GM19023 (cell line): ENCODE measurements at regions not wholly inside any gene's neighbourhood (a gene's known extent, or its start where the extent isn't known, plus 50 kb on each side); places are given as distances from the start of the nearest gene placed in this dataset.
"Not testable (repeated sequence)": the region's sequence is repeated elsewhere in the genome, so short reads cannot be mapped to it uniquely, and the experiment has no call there.

Source experiments
- ATAC-seq: cut with Tn5 transposase; IDR thresholded peaks from one replicate; pipeline ENCODE4 v1.9.1; 2021; ENCODE audit warnings: mild to moderate bottlenecking, moderate library complexity; ENCODE audit not compliant: unreplicated experiment

DNA sequence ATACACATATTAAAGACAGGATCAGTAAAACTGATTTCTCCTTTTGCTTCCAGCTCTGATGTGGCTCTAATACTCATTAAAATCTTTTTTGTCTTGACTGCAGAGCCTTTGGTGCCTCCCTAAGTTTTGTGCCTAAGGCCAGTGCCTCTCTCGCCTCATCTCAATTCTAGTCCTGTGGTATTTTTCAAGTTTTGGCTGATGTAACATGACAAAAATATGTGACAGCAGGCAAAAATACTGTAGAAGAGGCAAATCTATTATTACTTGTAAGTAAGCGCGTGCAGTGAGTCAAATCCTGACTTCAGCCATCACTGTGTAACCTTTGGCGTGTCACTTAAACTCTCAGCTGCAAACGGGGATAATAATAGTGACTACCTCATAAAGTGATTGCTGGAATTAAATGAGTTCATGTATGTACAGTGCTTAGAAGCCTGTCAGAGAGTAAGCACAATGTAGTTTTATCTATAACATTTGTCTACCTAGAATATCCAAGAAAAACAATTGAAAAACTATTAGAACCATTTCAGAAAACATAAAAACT lies 74.0 kb downstream of the MAB21L3 start:
- ATAC-seq, result no peak

DNA sequence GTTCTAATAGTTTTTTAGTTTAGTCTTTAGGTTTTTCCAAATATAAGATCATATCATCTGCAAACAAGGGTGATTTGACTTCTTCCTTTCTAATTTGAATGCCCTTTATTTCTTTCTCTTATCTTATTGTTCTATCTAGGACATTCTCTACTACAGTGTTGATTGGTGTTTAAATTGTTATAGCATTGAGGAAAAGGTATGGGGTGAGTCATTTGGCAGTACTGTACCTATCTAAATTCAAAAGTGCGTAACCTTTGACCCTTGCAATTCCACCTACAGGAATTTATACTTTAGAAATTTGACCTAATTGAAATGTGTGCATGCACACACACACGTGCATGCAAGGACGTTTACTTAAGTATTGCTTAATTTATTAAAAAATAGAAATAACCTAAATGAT lies 78.3 kb downstream of the MAB21L3 start:
- ATAC-seq, result no peak

- no peak for ATAC-seq
Observed at GRCh38 chr1:116191294-116191693, 80.1 kb downstream of the MAB21L3 start.

DNA sequence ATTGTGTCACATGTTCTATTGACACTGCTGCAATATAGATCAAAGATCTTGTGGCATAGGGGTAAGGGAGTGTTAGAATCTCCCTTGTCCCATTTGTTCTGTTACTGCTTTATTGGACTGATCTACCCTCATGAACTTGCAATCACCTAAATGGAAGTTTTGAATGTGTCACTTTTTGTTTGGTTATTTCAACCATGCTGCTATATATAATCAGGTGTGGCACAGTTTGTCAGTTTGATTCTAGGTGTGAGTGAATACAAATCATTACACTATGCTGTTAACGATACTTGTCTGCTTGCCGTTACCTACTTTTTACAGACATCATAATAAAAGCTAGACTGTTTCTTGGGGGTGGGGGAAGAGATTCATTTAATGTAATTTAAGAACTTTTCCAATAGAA lies 82.6 kb downstream of the MAB21L3 start:
- no peak for ATAC-seq

DNA sequence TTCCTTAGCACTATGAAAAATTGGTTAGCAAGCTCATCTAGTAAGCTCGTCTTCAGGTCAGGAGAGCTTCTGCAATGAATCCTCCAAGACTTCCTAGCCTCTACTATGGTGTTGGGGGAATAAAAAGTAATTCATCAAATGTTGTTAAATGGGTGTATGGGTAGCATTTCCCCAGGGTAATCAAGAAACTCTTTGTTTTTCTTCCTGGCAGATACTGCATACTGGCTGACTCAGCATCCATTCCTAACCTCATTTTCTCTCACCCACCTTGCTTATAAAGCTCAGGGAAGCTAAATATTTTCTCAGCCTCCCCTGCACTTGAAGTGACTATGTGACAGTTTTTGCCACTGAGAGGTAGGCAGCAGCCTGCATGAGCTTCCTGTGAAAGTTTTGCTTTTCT lies 83.4 kb downstream of the MAB21L3 start:
- ATAC-seq, result no peak

GRCh38 chr1:116195077-116195868 lies 84.1 kb downstream of the MAB21L3 start:
- no peak for ATAC-seq

DNA sequence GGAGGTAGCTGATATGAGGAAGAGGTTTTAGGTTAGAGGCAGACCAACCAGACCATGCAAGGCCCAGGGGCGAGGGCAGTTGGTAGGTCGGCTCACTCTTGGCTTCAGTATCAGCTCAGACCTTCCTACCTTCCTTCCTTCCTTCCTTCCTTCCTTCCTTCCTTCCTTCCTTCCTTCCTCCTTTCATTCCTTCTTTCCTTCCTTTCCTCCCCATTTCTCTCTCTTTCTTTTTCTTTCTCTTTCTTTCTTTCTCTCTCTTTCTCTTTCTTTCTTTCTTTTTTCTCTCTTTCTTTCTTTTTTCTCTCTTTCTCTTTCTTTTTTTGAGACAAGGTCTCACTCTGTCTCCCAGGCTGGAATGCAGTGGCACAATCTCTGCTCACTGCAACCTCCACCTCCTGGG lies 89.1 kb downstream of the MAB21L3 start:
- ATAC-seq, result not testable (repeated sequence)

DNA sequence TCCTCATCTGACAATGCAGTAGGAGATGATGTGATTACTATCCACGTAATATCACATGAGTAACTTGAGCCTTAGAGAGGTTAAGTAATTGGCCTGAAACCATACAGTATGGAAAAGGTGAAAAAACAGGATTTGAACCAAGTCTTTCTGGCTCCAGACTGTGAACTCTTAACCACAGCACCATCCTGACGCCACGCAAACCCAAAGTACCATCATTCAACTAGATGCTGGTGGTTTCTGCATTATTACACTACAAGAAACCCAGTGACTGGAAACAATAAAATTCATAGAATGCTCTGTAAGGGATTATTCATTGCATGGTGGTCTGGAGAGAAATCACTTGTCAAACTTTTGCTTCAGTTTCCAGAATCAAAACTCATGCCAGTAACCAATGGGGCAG lies 90.7 kb downstream of the MAB21L3 start:
- no peak for ATAC-seq

DNA sequence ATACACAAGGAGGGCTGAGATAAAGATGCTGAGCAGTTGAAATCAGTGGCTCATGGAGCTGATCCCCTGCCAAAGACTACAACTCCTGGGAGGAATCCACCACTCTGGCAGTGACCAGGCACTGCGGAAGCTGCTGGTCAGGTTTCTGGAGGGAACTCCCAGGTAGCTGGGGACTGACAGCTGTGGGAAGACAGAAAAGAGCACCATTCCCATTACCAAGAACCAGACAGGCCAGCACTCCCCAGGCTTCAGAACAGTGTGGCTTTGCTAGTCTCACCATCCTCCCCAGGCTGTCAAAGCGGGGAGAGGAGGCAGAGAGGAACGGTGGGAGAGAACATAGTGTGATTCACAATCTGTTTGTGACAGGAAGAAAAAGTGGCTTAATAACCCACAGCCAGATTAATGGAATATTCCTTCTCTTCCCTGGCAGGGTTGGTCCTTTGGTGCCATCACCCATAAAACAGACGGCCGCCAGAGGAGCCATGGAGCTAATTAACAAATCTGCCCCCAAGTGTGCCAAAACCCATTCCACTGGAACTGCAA lies 92.1 kb downstream of the MAB21L3 start:
- ATAC-seq, result no peak

DNA sequence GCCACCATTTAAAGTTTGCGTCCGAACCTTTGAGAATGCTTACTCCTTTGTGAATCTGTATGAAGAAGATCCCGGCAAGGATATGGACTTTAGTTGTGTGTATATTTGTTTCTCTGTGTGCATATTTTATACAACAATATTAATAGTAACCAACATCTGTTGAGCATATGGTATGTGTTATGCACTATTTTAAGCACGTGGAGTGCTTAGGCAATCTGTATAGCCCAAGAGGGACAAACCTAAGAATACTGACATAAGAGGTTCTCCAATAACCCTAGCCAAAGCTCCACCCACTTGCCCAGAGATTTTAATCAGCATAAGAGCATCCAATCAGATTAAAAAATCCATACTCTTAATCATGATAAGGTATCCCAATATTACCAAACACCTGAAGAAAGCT lies 92.7 kb downstream of the MAB21L3 start:
- ATAC-seq, result no peak

- ATAC-seq, result no peak
Observed at GRCh38 chr1:116205941-116206679, 94.9 kb downstream of the MAB21L3 start.

DNA sequence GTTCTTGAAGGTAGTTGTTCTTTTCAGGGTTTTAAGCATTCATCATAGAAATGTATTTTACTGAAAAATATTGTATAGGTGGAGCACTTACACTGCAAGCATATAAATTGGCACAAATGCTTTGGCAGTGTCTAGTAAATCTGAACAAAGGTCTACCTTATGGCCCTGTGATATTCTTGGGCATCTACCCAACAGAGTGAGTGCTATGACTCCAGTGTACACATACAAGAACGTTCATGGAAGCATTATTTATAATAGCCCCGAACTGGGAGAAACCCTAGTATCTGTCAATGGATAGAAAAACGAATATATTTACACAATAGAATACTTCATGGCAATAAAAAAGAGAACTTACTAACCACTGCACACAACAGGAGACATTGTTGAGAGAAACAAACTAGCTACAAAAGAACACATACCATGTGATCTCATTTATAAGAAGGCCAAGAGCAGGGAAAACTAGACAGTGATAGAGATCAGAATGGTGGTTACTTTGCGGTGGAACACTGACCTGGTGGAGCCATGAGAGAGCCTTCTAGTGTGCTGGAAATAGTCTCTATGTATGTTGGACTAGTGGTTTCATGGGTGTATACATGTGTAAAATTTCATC lies 96.0 kb downstream of the MAB21L3 start:
- no peak for ATAC-seq

DNA sequence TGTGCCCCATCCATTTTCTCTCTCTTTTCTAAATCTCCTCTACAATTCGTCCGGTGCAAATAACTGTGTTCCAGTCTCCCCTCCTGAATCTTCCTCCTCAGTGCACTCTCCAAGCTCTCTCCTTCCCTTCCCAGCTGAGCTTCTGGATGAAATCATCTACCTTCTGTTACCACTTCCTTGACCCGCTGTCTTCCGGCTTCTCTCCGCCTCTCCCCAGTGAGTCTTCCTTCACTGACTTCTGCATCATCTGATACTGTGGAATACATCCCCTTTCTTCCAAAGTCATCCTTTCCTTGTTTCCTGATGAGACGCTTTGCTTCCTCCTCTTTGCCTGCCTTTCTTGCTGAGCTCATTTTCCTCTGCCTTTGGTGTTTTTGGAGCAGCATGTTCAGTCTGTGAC lies 96.9 kb downstream of the MAB21L3 start:
- no peak for ATAC-seq

DNA sequence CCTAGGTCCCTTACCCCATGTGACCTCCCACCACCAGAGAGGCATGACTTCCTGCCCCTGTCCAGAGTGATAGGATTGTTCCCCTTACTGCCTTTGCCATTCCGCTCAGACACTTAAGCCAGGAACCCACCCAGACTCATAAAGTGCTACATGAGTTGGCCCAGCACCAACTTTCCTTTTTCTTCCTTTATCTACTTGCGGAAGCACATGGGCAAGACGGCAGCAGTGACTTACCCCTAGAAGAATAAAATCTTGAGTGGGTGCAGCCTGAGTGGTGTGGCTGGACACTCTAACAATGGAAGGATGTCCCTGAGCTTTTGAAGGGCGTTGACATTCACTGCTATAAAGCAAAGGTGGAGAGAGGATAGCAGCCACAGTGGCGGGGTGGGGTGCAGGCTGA lies 100.1 kb downstream of the MAB21L3 start:
- no peak for ATAC-seq

DNA sequence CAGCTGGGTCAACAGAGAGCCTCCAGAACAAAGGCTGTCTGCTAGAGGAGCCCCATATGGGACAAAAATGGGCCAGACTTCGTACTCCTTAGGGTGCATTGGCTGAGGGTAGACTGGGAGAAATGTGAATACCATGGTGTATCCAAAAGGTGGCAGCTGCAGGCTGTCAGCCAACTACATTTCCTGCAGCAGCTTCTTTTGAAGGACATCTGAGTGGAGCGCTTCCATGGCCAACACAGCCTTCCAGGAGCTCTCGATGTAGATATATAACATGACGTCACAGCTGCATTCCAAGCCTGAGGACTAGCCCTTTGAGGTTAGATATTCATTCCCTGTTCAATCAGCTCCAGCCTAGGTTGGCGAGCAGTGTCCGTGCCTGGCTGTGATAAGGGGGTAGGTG lies 107.7 kb downstream of the MAB21L3 start:
- no peak for ATAC-seq

GRCh38 chr1:116219651-116220434 lies 108.6 kb downstream of the MAB21L3 start:
- no peak for ATAC-seq

DNA sequence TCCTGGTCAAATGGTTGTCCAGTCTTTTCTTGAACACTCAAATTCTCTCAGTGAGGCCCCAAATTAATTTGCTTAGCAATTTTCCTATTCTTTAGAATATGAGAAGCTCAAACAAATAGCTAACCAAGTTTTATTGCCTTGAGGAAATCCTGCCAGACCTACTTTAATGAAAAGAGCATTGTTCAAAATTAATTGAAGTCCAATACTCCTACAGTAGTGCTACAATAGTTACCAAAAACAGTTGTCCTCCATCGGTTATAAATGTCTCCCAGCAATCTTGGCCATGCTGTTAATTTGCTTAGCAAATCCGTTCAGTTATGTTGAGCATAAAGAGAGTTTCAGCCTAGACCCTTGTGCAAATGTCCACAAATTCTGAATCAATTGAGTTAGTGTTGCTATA lies 112.9 kb downstream of the MAB21L3 start:
- no peak for ATAC-seq

- ATAC-seq, result no peak
Observed at GRCh38 chr1:116224561-116224960, 113.4 kb downstream of the MAB21L3 start.

- ATAC-seq, result no peak
Observed at GRCh38 chr1:116226017-116226416, 114.8 kb downstream of the MAB21L3 start.

DNA sequence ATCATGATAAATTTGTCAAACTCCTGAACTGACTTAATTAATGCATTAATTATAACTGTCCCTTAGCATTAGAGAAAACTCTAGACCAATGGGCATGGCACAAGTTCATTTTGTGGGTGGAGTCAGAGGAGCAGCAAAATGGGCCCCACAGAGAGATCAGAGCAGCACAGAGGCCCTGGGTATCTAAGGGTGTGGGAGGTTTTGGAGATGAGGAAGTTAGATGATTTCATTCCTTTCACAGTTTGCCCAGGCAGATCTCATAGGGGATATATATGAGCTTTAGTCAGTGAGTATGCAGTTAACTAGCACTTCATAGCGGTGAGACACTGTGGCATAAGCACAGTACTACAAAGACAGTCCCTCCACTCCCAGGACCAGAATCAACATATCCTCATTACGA lies 117.3 kb downstream of the MAB21L3 start:
- no peak for ATAC-seq

- ATAC-seq, result no peak
Observed at GRCh38 chr1:116230712-116231111, 119.5 kb downstream of the MAB21L3 start.
